ENCODE measurements at regions not wholly inside any gene's neighbourhood (a gene's known extent, or its start where the extent isn't known, plus 50 kb on each side); places are given as distances from the start of the nearest gene placed in this dataset.
A peak's percentile ranks its signal among the peaks of the same experiment; 100 is the strongest.

DNA sequence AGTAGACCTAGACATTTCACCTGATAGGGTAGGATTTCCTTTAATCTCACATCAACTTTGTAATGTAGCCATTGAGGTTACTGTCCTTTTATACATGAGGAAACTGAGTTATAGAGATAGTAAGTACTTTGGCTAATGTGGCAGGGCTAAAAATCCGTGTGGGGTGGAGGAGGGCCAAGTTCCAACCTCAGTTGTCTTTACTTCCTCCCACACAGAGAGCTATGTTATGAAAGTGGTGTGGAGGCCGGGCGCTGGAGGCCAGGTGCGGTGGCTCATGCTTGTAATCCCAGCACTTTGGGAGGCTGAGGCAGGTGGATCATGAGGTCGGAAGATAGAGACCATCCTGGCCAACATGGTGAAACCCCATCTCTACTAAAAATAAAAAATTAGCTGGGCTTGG is 173.3 kb downstream of the PALM2AKAP2 start:
- H3K4me1 ChIP-seq (ENCODE audit: control insufficient read depth, insufficient read depth, low read length): peaks cover 29% of the 10 kb centered on the region
- SMC1A ChIA-PET (ENCODE audit: uncharacterized antibody, unreplicated experiment): interaction anchor here (0.9 to 1.6 kb wide), 4 partner anchors 12 to 176 kb away, joined by 3 to 5 read pairs (median 4); no protein-coding TSS in a partner anchor
- POLR2A ChIA-PET: interaction anchor here (1.0 to 1.1 kb wide), 2 partner anchors 14 to 118 kb away, joined by 3 to 6 read pairs; no protein-coding TSS in a partner anchor
- DNase-seq (ENCODE audit: low read depth, low spot score): no peak
- H3K4me3 ChIP-seq: no peak overlapping the region
- RAD21 ChIA-PET (ENCODE audit: unreplicated experiment): interaction anchor here (2.0 to 5.3 kb wide), 2 partner anchors 14 to 46 kb away, joined by 6 to 26 read pairs; no protein-coding TSS in a partner anchor
- no peaks in the 10 kb centered on the region for H3K27me3 ChIP-seq (replicated peaks in 1 of 2; ENCODE audit: control insufficient read depth in 2 of 2, insufficient read depth in 2 of 2, low read length in 1 of 2)
- no peak overlapping the region for H3K4me2 ChIP-seq (ENCODE audit: control insufficient read depth, insufficient read depth)
- no peaks in the 10 kb centered on the region for H3K9me3 ChIP-seq (replicated peaks; ENCODE audit: control insufficient read depth, insufficient read depth, low read length)
- H3K36me3 ChIP-seq (ENCODE audit: control insufficient read depth in 2 of 2, insufficient read depth in 2 of 2, low read length in 1 of 2): no peaks in the 10 kb centered on the region
- intact Hi-C loops (cut with micrococcal nuclease; ENCODE audit: unreplicated experiment): no loop called here
- 78% methylated on average over 5 of the region's 5 CpGs for WGBS (ENCODE audit: insufficient coverage, insufficient replicate concordance, low lambda C conversion rate, missing lambda C conversion rate)
- no peak for FAIRE-seq
- no peaks in the 10 kb centered on the region for H3K79me2 ChIP-seq (ENCODE audit: control insufficient read depth, insufficient read depth, low read length)
- H3K27ac ChIP-seq (ENCODE audit: control insufficient read depth, insufficient read depth): peak overlapping the region; percentile 23
- no TSS peak for BruUV-seq (replicated peaks)
- H3K9ac ChIP-seq (ENCODE audit: control insufficient read depth, insufficient read depth, low read length): no peak overlapping the region
- no peak for ATAC-seq
- H4K20me1 ChIP-seq (ENCODE audit: control insufficient read depth, insufficient read depth): no peaks in the 10 kb centered on the region
- in situ Hi-C loops (cut with MboI): no loop called here
- no peak overlapping the region for H2AFZ ChIP-seq (ENCODE audit: control insufficient read depth, low read depth, low read length)
- CTCF ChIA-PET: interaction anchor here (1.0 to 4.6 kb wide), 5 partner anchors 13 to 32 kb away, joined by 3 to 18 read pairs (median 3); no protein-coding TSS in a partner anchor
- no peak for TF ChIP-seq SREBF2 (IDR thresholded peaks at IDR 0.05; ENCODE audit: low read length)
- TF ChIP-seq, protein P1, sequence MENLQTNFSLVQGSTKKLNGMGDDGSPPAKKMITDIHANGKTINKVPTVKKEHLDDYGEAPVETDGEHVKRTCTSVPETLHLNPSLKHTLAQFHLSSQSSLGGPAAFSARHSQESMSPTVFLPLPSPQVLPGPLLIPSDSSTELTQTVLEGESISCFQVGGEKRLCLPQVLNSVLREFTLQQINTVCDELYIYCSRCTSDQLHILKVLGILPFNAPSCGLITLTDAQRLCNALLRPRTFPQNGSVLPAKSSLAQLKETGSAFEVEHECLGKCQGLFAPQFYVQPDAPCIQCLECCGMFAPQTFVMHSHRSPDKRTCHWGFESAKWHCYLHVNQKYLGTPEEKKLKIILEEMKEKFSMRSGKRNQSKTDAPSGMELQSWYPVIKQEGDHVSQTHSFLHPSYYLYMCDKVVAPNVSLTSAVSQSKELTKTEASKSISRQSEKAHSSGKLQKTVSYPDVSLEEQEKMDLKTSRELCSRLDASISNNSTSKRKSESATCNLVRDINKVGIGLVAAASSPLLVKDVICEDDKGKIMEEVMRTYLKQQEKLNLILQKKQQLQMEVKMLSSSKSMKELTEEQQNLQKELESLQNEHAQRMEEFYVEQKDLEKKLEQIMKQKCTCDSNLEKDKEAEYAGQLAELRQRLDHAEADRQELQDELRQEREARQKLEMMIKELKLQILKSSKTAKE (IDR thresholded peaks at IDR 0.05; ENCODE audit: low read depth, poor library complexity, severe bottlenecking): no peak
- TF ChIP-seq PAX8 (IDR thresholded peaks at IDR 0.05): no peak
- no peak for TF ChIP-seq POU2F2 (IDR thresholded peaks at IDR 0.05; ENCODE audit: borderline replicate concordance, low read depth, low read length)
- no peak for TF ChIP-seq PML (IDR thresholded peaks at IDR 0.05; ENCODE audit: low read length)
- TF ChIP-seq SUZ12 (IDR thresholded peaks at IDR 0.05; ENCODE audit: unreplicated experiment): no peak
- TF ChIP-seq, protein P2, sequence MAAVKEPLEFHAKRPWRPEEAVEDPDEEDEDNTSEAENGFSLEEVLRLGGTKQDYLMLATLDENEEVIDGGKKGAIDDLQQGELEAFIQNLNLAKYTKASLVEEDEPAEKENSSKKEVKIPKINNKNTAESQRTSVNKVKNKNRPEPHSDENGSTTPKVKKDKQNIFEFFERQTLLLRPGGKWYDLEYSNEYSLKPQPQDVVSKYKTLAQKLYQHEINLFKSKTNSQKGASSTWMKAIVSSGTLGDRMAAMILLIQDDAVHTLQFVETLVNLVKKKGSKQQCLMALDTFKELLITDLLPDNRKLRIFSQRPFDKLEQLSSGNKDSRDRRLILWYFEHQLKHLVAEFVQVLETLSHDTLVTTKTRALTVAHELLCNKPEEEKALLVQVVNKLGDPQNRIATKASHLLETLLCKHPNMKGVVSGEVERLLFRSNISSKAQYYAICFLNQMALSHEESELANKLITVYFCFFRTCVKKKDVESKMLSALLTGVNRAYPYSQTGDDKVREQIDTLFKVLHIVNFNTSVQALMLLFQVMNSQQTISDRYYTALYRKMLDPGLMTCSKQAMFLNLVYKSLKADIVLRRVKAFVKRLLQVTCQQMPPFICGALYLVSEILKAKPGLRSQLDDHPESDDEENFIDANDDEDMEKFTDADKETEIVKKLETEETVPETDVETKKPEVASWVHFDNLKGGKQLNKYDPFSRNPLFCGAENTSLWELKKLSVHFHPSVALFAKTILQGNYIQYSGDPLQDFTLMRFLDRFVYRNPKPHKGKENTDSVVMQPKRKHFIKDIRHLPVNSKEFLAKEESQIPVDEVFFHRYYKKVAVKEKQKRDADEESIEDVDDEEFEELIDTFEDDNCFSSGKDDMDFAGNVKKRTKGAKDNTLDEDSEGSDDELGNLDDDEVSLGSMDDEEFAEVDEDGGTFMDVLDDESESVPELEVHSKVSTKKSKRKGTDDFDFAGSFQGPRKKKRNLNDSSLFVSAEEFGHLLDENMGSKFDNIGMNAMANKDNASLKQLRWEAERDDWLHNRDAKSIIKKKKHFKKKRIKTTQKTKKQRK (IDR thresholded peaks at IDR 0.05; ENCODE audit: low read depth, low read length): no peak
- TF ChIP-seq NRF1 (conservative IDR thresholded peaks at IDR 0.05; ENCODE audit: low read depth, low read length): no peak
- TF ChIP-seq STAT3 (IDR thresholded peaks at IDR 0.05; ENCODE audit: low read depth, low read length): no peak
- TF ChIP-seq EZH2 (IDR thresholded peaks at IDR 0.05; ENCODE audit: borderline replicate concordance, control insufficient read depth, low read depth, low read length): no peak
- TF ChIP-seq, protein P3, sequence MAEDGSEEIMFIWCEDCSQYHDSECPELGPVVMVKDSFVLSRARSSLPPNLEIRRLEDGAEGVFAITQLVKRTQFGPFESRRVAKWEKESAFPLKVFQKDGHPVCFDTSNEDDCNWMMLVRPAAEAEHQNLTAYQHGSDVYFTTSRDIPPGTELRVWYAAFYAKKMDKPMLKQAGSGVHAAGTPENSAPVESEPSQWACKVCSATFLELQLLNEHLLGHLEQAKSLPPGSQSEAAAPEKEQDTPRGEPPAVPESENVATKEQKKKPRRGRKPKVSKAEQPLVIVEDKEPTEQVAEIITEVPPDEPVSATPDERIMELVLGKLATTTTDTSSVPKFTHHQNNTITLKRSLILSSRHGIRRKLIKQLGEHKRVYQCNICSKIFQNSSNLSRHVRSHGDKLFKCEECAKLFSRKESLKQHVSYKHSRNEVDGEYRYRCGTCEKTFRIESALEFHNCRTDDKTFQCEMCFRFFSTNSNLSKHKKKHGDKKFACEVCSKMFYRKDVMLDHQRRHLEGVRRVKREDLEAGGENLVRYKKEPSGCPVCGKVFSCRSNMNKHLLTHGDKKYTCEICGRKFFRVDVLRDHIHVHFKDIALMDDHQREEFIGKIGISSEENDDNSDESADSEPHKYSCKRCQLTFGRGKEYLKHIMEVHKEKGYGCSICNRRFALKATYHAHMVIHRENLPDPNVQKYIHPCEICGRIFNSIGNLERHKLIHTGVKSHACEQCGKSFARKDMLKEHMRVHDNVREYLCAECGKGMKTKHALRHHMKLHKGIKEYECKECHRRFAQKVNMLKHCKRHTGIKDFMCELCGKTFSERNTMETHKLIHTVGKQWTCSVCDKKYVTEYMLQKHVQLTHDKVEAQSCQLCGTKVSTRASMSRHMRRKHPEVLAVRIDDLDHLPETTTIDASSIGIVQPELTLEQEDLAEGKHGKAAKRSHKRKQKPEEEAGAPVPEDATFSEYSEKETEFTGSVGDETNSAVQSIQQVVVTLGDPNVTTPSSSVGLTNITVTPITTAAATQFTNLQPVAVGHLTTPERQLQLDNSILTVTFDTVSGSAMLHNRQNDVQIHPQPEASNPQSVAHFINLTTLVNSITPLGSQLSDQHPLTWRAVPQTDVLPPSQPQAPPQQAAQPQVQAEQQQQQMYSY (CRISPR knock-in tag; IDR thresholded peaks at IDR 0.05): no peak
- TF ChIP-seq MEF2B (IDR thresholded peaks at IDR 0.05; ENCODE audit: partially characterized antibody, poor library complexity, severe bottlenecking): no peak
- TF ChIP-seq NR2C1 (IDR thresholded peaks at IDR 0.05): no peak
- TF ChIP-seq BACH1 (IDR thresholded peaks at IDR 0.05; ENCODE audit: borderline replicate concordance): no peak
- no peak for TF ChIP-seq YY1 (IDR thresholded peaks at IDR 0.05; ENCODE audit: low read depth, low read length)
- no peak for TF ChIP-seq TAF1 (IDR thresholded peaks at IDR 0.05; ENCODE audit: borderline replicate concordance, low read depth, low read length)
- no peak for TF ChIP-seq NFXL1 (IDR thresholded peaks at IDR 0.05; ENCODE audit: borderline replicate concordance)
